ENCODE measurements at regions not wholly inside any gene's neighbourhood (a gene's known extent, or its start where the extent isn't known, plus 50 kb on each side); places are given as distances from the start of the nearest gene placed in this dataset.

DNA sequence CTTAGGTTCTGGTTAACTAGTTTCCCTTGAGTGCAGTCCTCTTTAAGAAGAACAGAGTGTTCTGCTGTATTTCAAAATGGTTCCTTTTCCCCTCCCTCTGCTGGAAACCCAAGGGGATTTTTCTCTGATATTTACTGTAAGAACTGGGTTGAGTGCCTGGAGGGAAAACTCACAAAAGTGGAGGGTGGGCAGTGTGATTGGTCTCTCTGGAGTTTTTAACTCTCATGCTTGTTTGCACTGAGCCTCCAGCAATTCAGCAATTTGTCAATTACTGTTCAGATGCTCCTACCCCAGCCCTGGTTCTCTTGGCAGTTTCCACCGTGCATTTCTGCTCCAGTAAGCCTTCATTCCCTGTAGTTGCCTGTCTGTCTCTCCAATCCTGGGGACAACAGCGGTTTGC, 273.4 kb upstream of the SORCS1 start:
- DNase-seq (ENCODE audit: low read depth, low spot score) (no peak), ATAC-seq (no peak)
- H3K4me1 ChIP-seq (ENCODE audit: control insufficient read depth in 1 of 2, insufficient read depth in 2 of 2, low read length in 2 of 2): no peaks in the 10 kb centered on the region
- H3K9me3 ChIP-seq (ENCODE audit: control insufficient read depth in 1 of 2, insufficient read depth in 1 of 2, low read depth in 1 of 2, low read length in 2 of 2): peaks cover 47 to 54% of the 10 kb centered on the region in 2 experiments; a peak in 3 of 4 replicates
- TF ChIP-seq ZFX (IDR thresholded peaks at IDR 0.05) (no peak), RAD21 (IDR thresholded peaks at IDR 0.05; ENCODE audit: low read depth) (no peak), SP1 (IDR thresholded peaks at IDR 0.05; ENCODE audit: low read depth) (no peak), CBX3 (IDR thresholded peaks at IDR 0.05; ENCODE audit: low read depth) (no peak), POLR2AphosphoS5 (IDR thresholded peaks at IDR 0.05; ENCODE audit: low read depth, low read length) (no peak), YY1 (IDR thresholded peaks at IDR 0.05; ENCODE audit: extremely low read depth, insufficient replicate concordance, low read depth, low read length) (no peak), EZH2phosphoT487 (IDR thresholded peaks at IDR 0.05; ENCODE audit: borderline replicate concordance) (no peak), EZH2 (IDR thresholded peaks at IDR 0.05) (no peak)
- TF ChIP-seq, protein P1, sequence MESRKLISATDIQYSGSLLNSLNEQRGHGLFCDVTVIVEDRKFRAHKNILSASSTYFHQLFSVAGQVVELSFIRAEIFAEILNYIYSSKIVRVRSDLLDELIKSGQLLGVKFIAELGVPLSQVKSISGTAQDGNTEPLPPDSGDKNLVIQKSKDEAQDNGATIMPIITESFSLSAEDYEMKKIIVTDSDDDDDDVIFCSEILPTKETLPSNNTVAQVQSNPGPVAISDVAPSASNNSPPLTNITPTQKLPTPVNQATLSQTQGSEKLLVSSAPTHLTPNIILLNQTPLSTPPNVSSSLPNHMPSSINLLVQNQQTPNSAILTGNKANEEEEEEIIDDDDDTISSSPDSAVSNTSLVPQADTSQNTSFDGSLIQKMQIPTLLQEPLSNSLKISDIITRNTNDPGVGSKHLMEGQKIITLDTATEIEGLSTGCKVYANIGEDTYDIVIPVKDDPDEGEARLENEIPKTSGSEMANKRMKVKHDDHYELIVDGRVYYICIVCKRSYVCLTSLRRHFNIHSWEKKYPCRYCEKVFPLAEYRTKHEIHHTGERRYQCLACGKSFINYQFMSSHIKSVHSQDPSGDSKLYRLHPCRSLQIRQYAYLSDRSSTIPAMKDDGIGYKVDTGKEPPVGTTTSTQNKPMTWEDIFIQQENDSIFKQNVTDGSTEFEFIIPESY (IDR thresholded peaks at IDR 0.05; ENCODE audit: extremely low read depth, insufficient replicate concordance, low read length): no peak
- no peak overlapping the region for H3K27ac ChIP-seq (ENCODE audit: low read depth, low read length)
- no peak overlapping the region for H3K4me2 ChIP-seq (ENCODE audit: low read length)
- H4K20me1 ChIP-seq (ENCODE audit: insufficient read depth): no peaks in the 10 kb centered on the region
- ChIA-PET RAD21 (ENCODE audit: low non-redundant PET in 1 of 2, low total read pairs in 2 of 2, uncharacterized antibody in 2 of 2, unreplicated experiment in 2 of 2) (no interaction called here), POLR2A (no interaction called here), CTCF (no interaction called here)
- H3K36me3 ChIP-seq (ENCODE audit: control insufficient read depth in 1 of 2, insufficient read depth in 2 of 2, low read length in 2 of 2): no peaks in the 10 kb centered on the region
- no TSS peak for BruUV-seq (replicated peaks)
- no peak overlapping the region for H3K4me3 ChIP-seq (replicated peaks in 1 of 2; ENCODE audit: low read depth in 1 of 2, low read length in 2 of 2)
- no peak overlapping the region for H2AFZ ChIP-seq (ENCODE audit: low read depth, low read length, poor library complexity, severe bottlenecking)
- H3K9ac ChIP-seq (ENCODE audit: low read length): no peak overlapping the region
- H3K27me3 ChIP-seq (ENCODE audit: insufficient read depth, low read length): no peaks in the 10 kb centered on the region
- H3K9me2 ChIP-seq (ENCODE audit: insufficient read depth): no peaks in the 10 kb centered on the region
- H3K79me2 ChIP-seq (ENCODE audit: insufficient read depth, low read length): no peaks in the 10 kb centered on the region
- intact Hi-C loops (cut with micrococcal nuclease): no loop called here

DNA sequence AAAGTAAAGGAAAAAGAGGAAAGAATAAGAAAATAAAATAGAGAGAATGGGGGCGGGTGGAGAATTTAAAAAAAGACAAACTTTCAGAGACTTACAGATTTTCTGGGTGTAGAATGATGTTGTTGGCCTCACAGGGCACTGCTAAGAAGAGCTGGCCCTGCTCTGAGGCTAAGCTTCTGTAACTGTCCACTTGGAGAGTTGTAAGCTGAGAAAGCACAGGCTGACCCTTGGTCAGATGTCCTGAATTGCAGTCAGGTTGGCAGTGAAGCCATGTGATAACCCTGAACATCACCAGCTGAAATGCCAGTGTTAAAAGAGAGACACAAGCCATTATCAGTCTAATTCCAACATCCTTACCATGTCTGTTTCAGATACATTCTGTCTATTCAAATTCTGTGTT, 272.1 kb upstream of the SORCS1 start:
- no peaks in the 10 kb centered on the region for H3K9me2 ChIP-seq (ENCODE audit: insufficient read depth)
- DNase-seq (ENCODE audit: low read depth, low spot score) (no peak), ATAC-seq (no peak)
- H3K4me3 ChIP-seq (replicated peaks in 1 of 2; ENCODE audit: low read depth in 1 of 2, low read length in 2 of 2): no peak overlapping the region
- no peaks in the 10 kb centered on the region for H4K20me1 ChIP-seq (ENCODE audit: insufficient read depth)
- ChIA-PET CTCF (no interaction called here), POLR2A (no interaction called here), RAD21 (ENCODE audit: low non-redundant PET in 1 of 2, low total read pairs in 2 of 2, uncharacterized antibody in 2 of 2, unreplicated experiment in 2 of 2) (no interaction called here)
- H3K79me2 ChIP-seq (ENCODE audit: insufficient read depth, low read length): no peaks in the 10 kb centered on the region
- intact Hi-C loops (cut with micrococcal nuclease): no loop called here
- H3K9ac ChIP-seq (ENCODE audit: low read length): no peak overlapping the region
- H2AFZ ChIP-seq (ENCODE audit: low read depth, low read length, poor library complexity, severe bottlenecking): no peak overlapping the region
- no peaks in the 10 kb centered on the region for H3K4me1 ChIP-seq (ENCODE audit: control insufficient read depth in 1 of 2, insufficient read depth in 2 of 2, low read length in 2 of 2)
- H3K27me3 ChIP-seq (ENCODE audit: insufficient read depth, low read length): no peaks in the 10 kb centered on the region
- no TSS peak for BruUV-seq (replicated peaks)
- H3K4me2 ChIP-seq (ENCODE audit: low read length): no peak overlapping the region
- H3K9me3 ChIP-seq (ENCODE audit: control insufficient read depth in 1 of 2, insufficient read depth in 1 of 2, low read depth in 1 of 2, low read length in 2 of 2): peaks cover 44 to 62% of the 10 kb centered on the region in 2 experiments; a peak in 3 of 4 replicates
- H3K27ac ChIP-seq (ENCODE audit: low read depth, low read length): no peak overlapping the region
- H3K36me3 ChIP-seq (ENCODE audit: control insufficient read depth in 1 of 2, insufficient read depth in 2 of 2, low read length in 2 of 2): no peaks in the 10 kb centered on the region
- TF ChIP-seq ELF1 (IDR thresholded peaks at IDR 0.05; ENCODE audit: borderline replicate concordance, low read depth) (no peak), RAD21 (IDR thresholded peaks at IDR 0.05; ENCODE audit: low read depth) (no peak), EZH2phosphoT487 (IDR thresholded peaks at IDR 0.05; ENCODE audit: borderline replicate concordance) (no peak), CEBPB (IDR thresholded peaks at IDR 0.05; ENCODE audit: low read depth) (no peak), POLR2AphosphoS5 (IDR thresholded peaks at IDR 0.05; ENCODE audit: low read depth, low read length) (no peak), YY1 (IDR thresholded peaks at IDR 0.05; ENCODE audit: extremely low read depth, insufficient replicate concordance, low read depth, low read length) (no peak), TCF7L2 (IDR thresholded peaks at IDR 0.05; ENCODE audit: borderline replicate concordance, extremely low read depth, insufficient read depth, insufficient read length) (no peak)
- TF ChIP-seq, protein P2, sequence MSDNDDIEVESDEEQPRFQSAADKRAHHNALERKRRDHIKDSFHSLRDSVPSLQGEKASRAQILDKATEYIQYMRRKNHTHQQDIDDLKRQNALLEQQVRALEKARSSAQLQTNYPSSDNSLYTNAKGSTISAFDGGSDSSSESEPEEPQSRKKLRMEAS (IDR thresholded peaks at IDR 0.05): no peak
- TF ChIP-seq, protein P3, sequence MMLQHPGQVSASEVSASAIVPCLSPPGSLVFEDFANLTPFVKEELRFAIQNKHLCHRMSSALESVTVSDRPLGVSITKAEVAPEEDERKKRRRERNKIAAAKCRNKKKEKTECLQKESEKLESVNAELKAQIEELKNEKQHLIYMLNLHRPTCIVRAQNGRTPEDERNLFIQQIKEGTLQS (IDR thresholded peaks at IDR 0.05): no peak
- TF ChIP-seq, protein P4, sequence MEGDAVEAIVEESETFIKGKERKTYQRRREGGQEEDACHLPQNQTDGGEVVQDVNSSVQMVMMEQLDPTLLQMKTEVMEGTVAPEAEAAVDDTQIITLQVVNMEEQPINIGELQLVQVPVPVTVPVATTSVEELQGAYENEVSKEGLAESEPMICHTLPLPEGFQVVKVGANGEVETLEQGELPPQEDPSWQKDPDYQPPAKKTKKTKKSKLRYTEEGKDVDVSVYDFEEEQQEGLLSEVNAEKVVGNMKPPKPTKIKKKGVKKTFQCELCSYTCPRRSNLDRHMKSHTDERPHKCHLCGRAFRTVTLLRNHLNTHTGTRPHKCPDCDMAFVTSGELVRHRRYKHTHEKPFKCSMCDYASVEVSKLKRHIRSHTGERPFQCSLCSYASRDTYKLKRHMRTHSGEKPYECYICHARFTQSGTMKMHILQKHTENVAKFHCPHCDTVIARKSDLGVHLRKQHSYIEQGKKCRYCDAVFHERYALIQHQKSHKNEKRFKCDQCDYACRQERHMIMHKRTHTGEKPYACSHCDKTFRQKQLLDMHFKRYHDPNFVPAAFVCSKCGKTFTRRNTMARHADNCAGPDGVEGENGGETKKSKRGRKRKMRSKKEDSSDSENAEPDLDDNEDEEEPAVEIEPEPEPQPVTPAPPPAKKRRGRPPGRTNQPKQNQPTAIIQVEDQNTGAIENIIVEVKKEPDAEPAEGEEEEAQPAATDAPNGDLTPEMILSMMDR (IDR thresholded peaks at IDR 0.05 in 2 of 3, conservative IDR thresholded peaks at IDR 0.05 in 1 of 3; ENCODE audit: borderline replicate concordance in 1 of 3, insufficient read depth in 1 of 3, low read depth in 2 of 3, low read length in 2 of 3): no peak

All from HCT116 (cell line).